MM.1S (cell line): ENCODE measurements at regions not wholly inside any gene's neighbourhood (a gene's known extent, or its start where the extent isn't known, plus 50 kb on each side); places are given as distances from the start of the nearest gene placed in this dataset.

Source experiments
- DNase-seq: peaks from one replicate; pipeline ENCODE4 v3.0.0-alpha.2; 2015
- H2AFZ ChIP-seq: fragments of 300-600 bp; sonication (generic); 2 replicates; pipeline ENCODE4 v1.6.0; 2016; ENCODE audit warnings: antibody characterized with exemption, low read length
- H3F3A ChIP-seq: fragments of 300-600 bp; sonication (generic); 2 replicates; pipeline ENCODE4 v1.6.1; 2016; ENCODE audit warnings: mild to moderate bottlenecking, antibody characterized with exemption, low read length, moderate library complexity, mixed read lengths; ENCODE audit not compliant: insufficient read depth
- H3K27ac ChIP-seq: fragments of 300-600 bp; sonication (generic); 2 replicates; pipeline ENCODE4 v1.5.1; 2016; ENCODE audit warnings: mild to moderate bottlenecking, low read length
- H3K27me3 ChIP-seq: fragments of 300-600 bp; sonication (generic); replicated peaks from 2 replicates; pipeline ENCODE4 v1.6.0; 2016; ENCODE audit warnings: low read length; ENCODE audit not compliant: insufficient read depth
- H3K36me3 ChIP-seq: fragments of 300-600 bp; sonication (generic); replicated peaks from 2 replicates; pipeline ENCODE4 v1.6.1; 2016; ENCODE audit warnings: mild to moderate bottlenecking, low read length, mixed read lengths; ENCODE audit not compliant: insufficient read depth
- H3K4me1 ChIP-seq: fragments of 300-600 bp; sonication (generic); 2 replicates; pipeline ENCODE4 v1.6.1; 2016; ENCODE audit warnings: low read length, mixed read lengths
- H3K4me2 ChIP-seq: fragments of 300-600 bp; sonication (generic); 2 replicates; pipeline ENCODE4 v1.6.0; 2016; ENCODE audit warnings: low read depth, low read length
- H3K4me3 ChIP-seq: fragments of 300-600 bp; sonication (generic); 2 replicates; pipeline ENCODE4 v1.5.1; 2016; ENCODE audit warnings: low read length, mixed read lengths
- H3K79me2 ChIP-seq: fragments of 300-600 bp; sonication (generic); 2 replicates; pipeline ENCODE4 v1.6.1; 2016; ENCODE audit warnings: mixed run types, low read length, mixed read lengths
- H3K9ac ChIP-seq: fragments of 300-600 bp; sonication (generic); 2 replicates; pipeline ENCODE4 v1.6.1; 2016; ENCODE audit warnings: low read length, mixed read lengths
- H3K9me2 ChIP-seq: fragments of 300-600 bp; sonication (generic); replicated peaks from 2 replicates; pipeline ENCODE4 v1.6.1; 2016; ENCODE audit warnings: mild to moderate bottlenecking, low read length, mixed read lengths; ENCODE audit not compliant: insufficient read depth
- H3K9me3 ChIP-seq: fragments of 300-600 bp; sonication (generic); replicated peaks from 2 replicates; pipeline ENCODE4 v1.6.1; 2016; ENCODE audit warnings: mild to moderate bottlenecking, low read length, mixed read lengths; ENCODE audit not compliant: insufficient read depth
- H4K20me1 ChIP-seq: fragments of 300-600 bp; sonication (generic); 2 replicates; pipeline ENCODE4 v1.6.1; 2016; ENCODE audit warnings: mild to moderate bottlenecking, low read length, moderate library complexity, mixed read lengths; ENCODE audit not compliant: insufficient read depth
- CTCF ChIP-seq: fragments of 300-600 bp; sonication (generic); IDR thresholded peaks from 2 replicates; pipeline ENCODE4 v1.5.1; 2016; ENCODE audit warnings: antibody characterized with exemption, low read length, mixed read lengths
- EZH2 ChIP-seq: fragments of 300-600 bp; sonication (generic); optimal IDR thresholded peaks from 2 replicates; pipeline ENCODE3; 2017; ENCODE audit warnings: low read depth, mild to moderate bottlenecking, antibody characterized with exemption, low read length, mixed read lengths
- EZH2phosphoT487 ChIP-seq: fragments of 300-600 bp; sonication (generic); IDR thresholded peaks from 2 replicates; pipeline ENCODE4 v1.6.1; 2018; ENCODE audit warnings: antibody characterized with exemption, low read length

- H3K9me2 ChIP-seq: no peaks in the 10 kb centered on the region
- H3K4me2 ChIP-seq: no peak overlapping the region
- H3K9ac ChIP-seq: no peak overlapping the region
- H3K27ac ChIP-seq: no peak overlapping the region
- no peaks in the 10 kb centered on the region for H3F3A ChIP-seq
- H4K20me1 ChIP-seq: no peaks in the 10 kb centered on the region
- H3K9me3 ChIP-seq: no peaks in the 10 kb centered on the region
- no peaks in the 10 kb centered on the region for H3K27me3 ChIP-seq
- H3K36me3 ChIP-seq: no peaks in the 10 kb centered on the region
- H3K4me1 ChIP-seq: no peaks in the 10 kb centered on the region
- DNase-seq: no peak
- H3K4me3 ChIP-seq: no peak overlapping the region
- TF ChIP-seq EZH2: no peak
- TF ChIP-seq CTCF: no peak
- no peak for TF ChIP-seq EZH2phosphoT487
- no peaks in the 10 kb centered on the region for H3K79me2 ChIP-seq
- no peak overlapping the region for H2AFZ ChIP-seq
Measured at GRCh38 chr5:164980480-164980879, 1475.1 kb downstream of the MAT2B start.

GRCh38 chr5:164998142-164998541, 1492.7 kb downstream of the MAT2B start:
- no peaks in the 10 kb centered on the region for H3K27me3 ChIP-seq
- H3F3A ChIP-seq: no peaks in the 10 kb centered on the region
- H4K20me1 ChIP-seq: no peaks in the 10 kb centered on the region
- no peaks in the 10 kb centered on the region for H3K36me3 ChIP-seq
- H2AFZ ChIP-seq: no peak overlapping the region
- TF ChIP-seq EZH2: no peak
- TF ChIP-seq CTCF: no peak
- TF ChIP-seq EZH2phosphoT487: no peak
- DNase-seq: no peak
- no peaks in the 10 kb centered on the region for H3K9me3 ChIP-seq
- H3K9ac ChIP-seq: no peak overlapping the region
- no peak overlapping the region for H3K4me3 ChIP-seq
- H3K9me2 ChIP-seq: no peaks in the 10 kb centered on the region
- H3K4me2 ChIP-seq: no peak overlapping the region
- no peaks in the 10 kb centered on the region for H3K79me2 ChIP-seq
- H3K27ac ChIP-seq: no peak overlapping the region
- H3K4me1 ChIP-seq: no peaks in the 10 kb centered on the region

DNA sequence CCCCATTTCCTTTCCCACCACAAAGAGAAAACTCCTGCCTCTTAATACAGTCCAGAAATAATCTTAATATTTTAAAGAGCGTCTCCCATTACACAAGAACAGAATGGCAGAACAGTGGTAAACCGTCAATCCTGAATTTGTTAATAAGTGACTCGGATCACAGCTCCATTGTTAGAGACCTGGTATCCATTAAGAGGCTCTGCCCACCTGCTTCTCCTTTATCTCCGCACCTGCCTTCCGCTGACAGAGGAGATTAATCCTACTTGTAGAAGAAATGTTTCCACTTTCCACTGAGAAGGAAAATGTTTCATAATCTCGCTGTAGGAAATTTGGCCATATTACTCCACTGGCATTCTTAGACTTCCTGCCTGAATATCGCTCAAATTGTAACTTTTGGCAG, 1493.2 kb downstream of the MAT2B start:
- Histone ChIP-seq H3K79me2 (no peaks in the 10 kb centered on the region), H3K9ac (no peak overlapping the region), H3F3A (no peaks in the 10 kb centered on the region), H3K9me2 (no peaks in the 10 kb centered on the region), H4K20me1 (no peaks in the 10 kb centered on the region), H3K4me3 (no peak overlapping the region), H3K4me2 (no peak overlapping the region), H3K4me1 (no peaks in the 10 kb centered on the region), H3K9me3 (no peaks in the 10 kb centered on the region), H3K27ac (no peak overlapping the region), H3K36me3 (no peaks in the 10 kb centered on the region), H2AFZ (no peak overlapping the region), H3K27me3 (no peaks in the 10 kb centered on the region)
- no peak for DNase-seq
- TF ChIP-seq CTCF (no peak), EZH2 (no peak), EZH2phosphoT487 (no peak)
